ENCODE measurements at regions not wholly inside any gene's neighbourhood (a gene's known extent, or its start where the extent isn't known, plus 50 kb on each side); places are given as distances from the start of the nearest gene placed in this dataset.

DNA sequence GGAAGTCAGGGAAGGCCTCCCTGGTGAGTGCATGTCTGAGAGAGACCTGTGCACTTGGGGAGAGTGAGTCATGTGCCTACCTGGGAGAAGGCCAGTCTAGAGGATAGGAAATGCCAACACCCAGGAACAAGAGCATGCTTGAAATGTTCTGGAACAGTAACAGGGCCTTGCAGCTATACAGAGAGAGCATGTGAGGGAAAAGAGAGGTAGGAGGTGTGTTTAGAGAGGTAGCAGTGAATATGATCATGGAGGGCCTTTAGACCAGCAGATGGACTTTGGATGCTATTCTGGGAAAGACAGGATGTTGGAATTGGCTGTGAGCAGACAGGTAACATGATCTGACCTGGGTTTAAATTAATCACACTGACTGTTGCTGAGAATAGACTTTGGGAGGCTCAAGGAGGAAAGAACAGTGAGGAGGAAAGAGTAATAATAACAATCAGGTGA is 1143.6 kb downstream of the FLRT2 start:
- H3K36me3 Mint-ChIP-seq (ENCODE audit: unreplicated experiment), result no peaks in the 10 kb centered on the region
- no peak overlapping the region for H3K4me3 Mint-ChIP-seq (ENCODE audit: unreplicated experiment)
- no peaks in the 10 kb centered on the region for H3K9me3 Mint-ChIP-seq (ENCODE audit: unreplicated experiment)
- peaks cover under 1% of the 10 kb centered on the region for H3K27me3 Mint-ChIP-seq (ENCODE audit: unreplicated experiment)
- no peaks in the 10 kb centered on the region for H3K4me1 Mint-ChIP-seq (ENCODE audit: unreplicated experiment)
- no peak for DNase-seq (ENCODE audit: extremely low spot score, unreplicated experiment)
- H3K27ac Mint-ChIP-seq (ENCODE audit: unreplicated experiment), result no peak overlapping the region
- TF ChIP-seq, protein P1, sequence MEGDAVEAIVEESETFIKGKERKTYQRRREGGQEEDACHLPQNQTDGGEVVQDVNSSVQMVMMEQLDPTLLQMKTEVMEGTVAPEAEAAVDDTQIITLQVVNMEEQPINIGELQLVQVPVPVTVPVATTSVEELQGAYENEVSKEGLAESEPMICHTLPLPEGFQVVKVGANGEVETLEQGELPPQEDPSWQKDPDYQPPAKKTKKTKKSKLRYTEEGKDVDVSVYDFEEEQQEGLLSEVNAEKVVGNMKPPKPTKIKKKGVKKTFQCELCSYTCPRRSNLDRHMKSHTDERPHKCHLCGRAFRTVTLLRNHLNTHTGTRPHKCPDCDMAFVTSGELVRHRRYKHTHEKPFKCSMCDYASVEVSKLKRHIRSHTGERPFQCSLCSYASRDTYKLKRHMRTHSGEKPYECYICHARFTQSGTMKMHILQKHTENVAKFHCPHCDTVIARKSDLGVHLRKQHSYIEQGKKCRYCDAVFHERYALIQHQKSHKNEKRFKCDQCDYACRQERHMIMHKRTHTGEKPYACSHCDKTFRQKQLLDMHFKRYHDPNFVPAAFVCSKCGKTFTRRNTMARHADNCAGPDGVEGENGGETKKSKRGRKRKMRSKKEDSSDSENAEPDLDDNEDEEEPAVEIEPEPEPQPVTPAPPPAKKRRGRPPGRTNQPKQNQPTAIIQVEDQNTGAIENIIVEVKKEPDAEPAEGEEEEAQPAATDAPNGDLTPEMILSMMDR (IDR thresholded peaks at IDR 0.05), result no peak

DNA sequence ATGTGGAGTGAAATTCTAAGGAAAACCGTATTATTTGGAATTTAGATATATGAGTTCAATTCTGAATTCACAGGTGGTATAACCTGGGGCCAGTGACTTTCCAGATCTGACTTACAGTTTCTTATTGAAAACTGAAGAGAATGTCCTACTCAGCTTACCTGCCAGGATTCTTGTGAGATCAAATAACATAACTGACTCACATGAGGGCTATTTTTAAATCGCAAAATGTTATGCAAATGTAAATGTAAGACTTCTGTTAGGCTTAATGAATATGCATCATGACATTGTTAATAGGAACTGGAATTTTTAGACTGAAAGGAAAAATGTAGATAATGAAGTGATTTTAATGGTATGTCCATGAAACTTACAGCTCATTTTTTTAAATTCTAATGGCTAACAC is 1142.1 kb downstream of the FLRT2 start:
- Mint-ChIP-seq H3K36me3 (ENCODE audit: unreplicated experiment) (no peaks in the 10 kb centered on the region), H3K4me3 (ENCODE audit: unreplicated experiment) (no peak overlapping the region)
- DNase-seq (ENCODE audit: extremely low spot score, unreplicated experiment), result no peak

DNA sequence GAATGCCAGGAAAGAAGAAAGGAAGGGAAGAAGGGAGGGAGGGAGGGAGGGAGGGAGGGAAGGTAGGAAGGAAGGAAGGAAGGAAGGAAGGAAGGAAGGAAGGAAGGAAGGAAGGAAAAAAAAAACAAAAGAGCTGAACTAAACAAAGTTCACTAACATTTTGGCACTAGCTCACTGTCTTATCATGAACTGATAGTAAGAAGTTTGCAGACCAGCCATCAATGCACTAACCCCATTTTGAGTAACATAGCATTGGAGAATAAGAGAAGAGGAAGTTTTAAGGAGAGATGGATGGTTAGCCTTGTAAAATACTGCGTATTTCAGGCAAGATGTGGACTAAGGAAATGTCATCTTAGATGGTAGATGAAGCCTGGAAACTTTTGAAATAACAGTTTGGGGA is 1136.0 kb downstream of the FLRT2 start:
- TF ChIP-seq, protein P1 (IDR thresholded peaks at IDR 0.05), result no peak
- Mint-ChIP-seq H3K27ac (ENCODE audit: unreplicated experiment) (no peak overlapping the region), H3K27me3 (ENCODE audit: unreplicated experiment) (peaks cover 3% of the 10 kb centered on the region), H3K4me3 (ENCODE audit: unreplicated experiment) (no peak overlapping the region), H3K36me3 (ENCODE audit: unreplicated experiment) (no peaks in the 10 kb centered on the region), H3K9me3 (ENCODE audit: unreplicated experiment) (no peaks in the 10 kb centered on the region), H3K4me1 (ENCODE audit: unreplicated experiment) (no peaks in the 10 kb centered on the region)
- DNase-seq (ENCODE audit: extremely low spot score, unreplicated experiment), result no peak

More for the DNA sequence above, 1142.1 kb downstream of the FLRT2 start:
- no peak overlapping the region for H3K27ac Mint-ChIP-seq (ENCODE audit: unreplicated experiment)
- H3K27me3 Mint-ChIP-seq (ENCODE audit: unreplicated experiment), result peaks cover 3% of the 10 kb centered on the region
- H3K9me3 Mint-ChIP-seq (ENCODE audit: unreplicated experiment), result no peaks in the 10 kb centered on the region
- no peaks in the 10 kb centered on the region for H3K4me1 Mint-ChIP-seq (ENCODE audit: unreplicated experiment)
- TF ChIP-seq, protein P1 (IDR thresholded peaks at IDR 0.05), result no peak

DNA sequence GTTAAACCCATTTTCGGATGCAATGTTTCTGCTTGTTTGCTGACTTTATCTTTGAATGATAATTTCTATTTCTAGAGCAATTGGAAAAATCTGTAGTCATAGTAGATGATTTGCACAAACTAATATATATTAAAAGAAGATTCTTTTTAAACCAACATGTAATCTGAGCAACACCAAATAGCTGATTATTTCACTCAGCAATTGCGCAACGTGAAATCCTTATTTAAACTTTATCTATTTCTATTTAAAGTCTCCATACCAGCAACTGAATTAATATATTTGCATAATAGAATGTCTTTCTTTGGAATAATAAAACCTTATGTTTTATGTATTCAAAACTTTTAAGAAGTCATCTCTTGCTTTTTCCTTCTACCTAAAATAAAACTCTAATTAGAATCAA is 1132.4 kb downstream of the FLRT2 start:
- no peaks in the 10 kb centered on the region for H3K9me3 Mint-ChIP-seq (ENCODE audit: unreplicated experiment)
- H3K27ac Mint-ChIP-seq (ENCODE audit: unreplicated experiment), result no peak overlapping the region
- TF ChIP-seq, protein P1 (IDR thresholded peaks at IDR 0.05), result no peak
- DNase-seq (ENCODE audit: extremely low spot score, unreplicated experiment), result no peak
- H3K27me3 Mint-ChIP-seq (ENCODE audit: unreplicated experiment), result peaks cover 3% of the 10 kb centered on the region
- no peaks in the 10 kb centered on the region for H3K4me1 Mint-ChIP-seq (ENCODE audit: unreplicated experiment)
- H3K4me3 Mint-ChIP-seq (ENCODE audit: unreplicated experiment), result no peak overlapping the region
- no peaks in the 10 kb centered on the region for H3K36me3 Mint-ChIP-seq (ENCODE audit: unreplicated experiment)

DNA sequence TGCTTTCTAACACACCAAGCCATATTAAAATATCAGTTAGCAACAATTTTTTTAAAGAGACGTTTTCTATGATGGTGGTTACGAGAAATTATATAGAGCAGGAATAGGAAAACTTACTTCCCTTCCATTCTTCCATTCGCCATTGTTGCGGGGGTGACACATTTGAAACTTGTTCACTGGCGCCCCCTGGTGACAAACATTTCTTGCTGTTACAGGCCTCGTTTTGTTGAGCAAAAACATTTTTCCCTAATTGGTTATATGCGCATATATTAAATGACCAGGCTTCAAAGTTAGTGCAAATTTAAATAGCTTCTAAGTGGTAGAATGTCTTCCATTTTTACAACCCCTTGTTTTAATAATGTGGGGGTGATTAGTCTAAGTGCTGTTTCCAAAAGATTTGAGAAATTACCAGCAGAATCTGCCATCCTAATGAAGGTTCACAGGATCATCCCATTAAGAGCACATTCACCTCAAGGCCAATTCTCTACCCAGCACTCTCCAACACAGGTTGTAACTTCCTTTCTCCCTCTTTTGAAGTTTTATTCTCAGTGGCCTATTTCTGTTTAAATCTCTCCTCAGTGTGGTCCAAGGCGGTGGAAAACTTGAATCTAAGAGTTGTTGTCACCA is 1124.7 kb downstream of the FLRT2 start:
- TF ChIP-seq, protein P1 (IDR thresholded peaks at IDR 0.05), result peak; percentile 61
- DNase-seq (ENCODE audit: extremely low spot score, unreplicated experiment), result no peak
- Mint-ChIP-seq H3K9me3 (ENCODE audit: unreplicated experiment) (peaks cover 12% of the 10 kb centered on the region), H3K27ac (ENCODE audit: unreplicated experiment) (no peak overlapping the region), H3K4me3 (ENCODE audit: unreplicated experiment) (no peak overlapping the region), H3K36me3 (ENCODE audit: unreplicated experiment) (peaks cover 4% of the 10 kb centered on the region), H3K4me1 (ENCODE audit: unreplicated experiment) (peaks cover 4% of the 10 kb centered on the region), H3K27me3 (ENCODE audit: unreplicated experiment) (no peaks in the 10 kb centered on the region)

Measured in osteocyte (in vitro differentiated cells).